G401 (cell line): ENCODE measurements at regions not wholly inside any gene's neighbourhood (a gene's known extent, or its start where the extent isn't known, plus 50 kb on each side); places are given as distances from the start of the nearest gene placed in this dataset.
A peak's percentile ranks its signal among the peaks of the same experiment; 100 is the strongest.

Experiments
- DNase-seq: peaks from one replicate; pipeline ENCODE4 v3.0.0-alpha.2; 2015; ENCODE audit warnings: low spot score
- in situ Hi-C: cut with HindIII; loops from 2 replicates; pipeline ENCODE4 v1.10.0; 2016; ENCODE audit warnings: low sequenced_read_pairs, mixed read lengths

DNA sequence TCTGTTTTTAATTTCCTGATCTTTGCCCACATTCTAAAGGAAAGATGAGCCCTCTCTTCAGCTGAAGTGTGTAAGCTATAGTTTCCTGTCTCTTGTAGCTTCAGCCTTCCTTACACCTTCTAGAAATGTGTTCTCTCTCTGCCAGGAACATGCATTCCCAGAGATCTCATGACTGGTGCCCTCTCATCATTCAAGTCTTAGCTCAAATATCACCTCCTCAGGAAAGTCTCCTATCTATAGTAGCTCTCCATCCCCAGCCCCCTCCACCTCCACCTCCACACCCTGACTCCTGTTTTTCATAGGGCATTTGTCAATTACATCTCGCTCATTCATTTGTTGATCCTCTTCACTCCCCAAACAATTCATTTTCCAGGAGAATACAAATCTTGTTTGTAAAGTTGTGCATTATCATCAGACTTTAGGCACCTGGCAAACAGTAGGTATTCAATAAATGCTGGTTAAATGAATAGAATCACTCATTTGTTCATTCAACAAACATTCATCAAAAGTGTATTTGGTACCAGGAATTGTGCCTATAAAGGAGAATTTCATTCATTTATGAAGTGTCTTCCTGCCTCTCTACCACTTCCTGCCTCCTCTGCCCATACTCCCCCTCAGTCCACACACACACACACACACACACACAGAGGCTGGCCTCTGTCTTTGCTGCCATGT is 160.3 kb downstream of the BBOX1 start:
- in situ Hi-C loops: no loop called here
- no peak for DNase-seq

DNA sequence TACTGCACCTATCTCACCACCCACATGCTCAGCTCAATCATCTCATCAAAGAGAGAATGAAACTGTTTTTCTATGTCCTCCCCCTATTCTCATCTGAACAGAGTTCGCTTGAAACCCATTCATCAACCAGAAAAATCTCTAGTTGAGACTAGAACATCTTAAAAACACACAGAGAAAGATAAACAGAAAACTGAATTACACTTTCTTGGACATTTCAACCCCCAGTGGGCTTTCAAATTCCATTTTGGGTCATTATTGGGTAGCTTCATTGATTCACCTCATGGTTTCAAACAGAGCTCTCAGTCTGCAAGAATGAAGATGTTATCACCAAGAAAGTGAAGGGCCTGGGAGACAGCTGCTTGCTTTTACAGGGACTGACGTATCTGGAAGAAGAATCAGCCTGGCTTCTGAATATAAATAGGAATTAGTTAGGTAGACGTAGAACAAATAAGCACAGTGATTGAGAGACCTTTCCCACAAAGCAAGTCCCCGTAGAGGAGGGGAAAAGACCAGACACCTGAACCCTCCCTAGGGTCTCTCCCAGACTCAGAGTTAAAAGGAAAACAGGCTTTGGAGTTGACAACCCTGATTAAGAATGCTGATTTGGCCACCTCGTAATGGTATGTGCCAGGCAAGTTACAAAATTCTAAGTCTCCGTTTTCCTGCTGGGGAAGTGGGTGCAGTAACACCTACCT is 155.7 kb downstream of the BBOX1 start:
- DNase-seq: no peak
- in situ Hi-C loops: no loop called here

DNA sequence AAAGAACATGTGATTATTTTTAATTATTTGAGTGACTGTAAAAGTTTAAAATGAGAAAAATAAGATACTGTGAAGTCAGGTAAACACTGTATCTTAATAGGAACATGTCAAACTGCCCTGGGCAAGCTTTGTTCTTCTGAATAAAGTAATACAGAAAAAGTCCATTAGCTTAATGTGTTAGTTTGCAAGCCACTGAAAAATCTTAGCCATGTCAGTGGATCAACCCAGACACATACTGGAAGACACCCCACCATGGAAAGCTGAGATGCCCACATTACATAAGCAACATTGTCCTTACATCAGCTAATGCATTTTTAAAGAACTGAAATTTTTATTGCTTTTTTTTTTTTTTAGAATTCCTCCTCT is 155.2 kb downstream of the BBOX1 start:
- in situ Hi-C loops: no loop called here
- no peak for DNase-seq

DNA sequence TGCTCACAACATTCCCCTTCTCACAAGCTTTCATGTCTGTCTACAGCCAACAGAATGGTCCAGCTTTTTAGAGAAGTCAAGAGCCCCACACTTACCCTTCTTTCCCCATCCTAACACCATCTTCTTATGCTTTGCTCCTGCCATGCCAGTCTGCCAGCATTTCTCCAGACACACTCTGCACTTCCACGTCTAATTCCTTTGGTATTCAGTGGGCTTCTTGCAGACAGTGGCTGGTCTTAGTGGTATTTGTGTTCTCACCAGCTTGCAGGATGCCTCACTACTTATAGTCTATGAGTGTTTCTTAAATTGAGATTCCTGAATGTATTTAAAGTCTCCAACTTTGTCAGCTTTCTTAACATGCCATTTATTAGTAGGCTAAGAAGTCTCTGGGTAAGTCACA is 154.4 kb downstream of the BBOX1 start:
- DNase-seq: no peak
- in situ Hi-C loops: no loop called here

DNA sequence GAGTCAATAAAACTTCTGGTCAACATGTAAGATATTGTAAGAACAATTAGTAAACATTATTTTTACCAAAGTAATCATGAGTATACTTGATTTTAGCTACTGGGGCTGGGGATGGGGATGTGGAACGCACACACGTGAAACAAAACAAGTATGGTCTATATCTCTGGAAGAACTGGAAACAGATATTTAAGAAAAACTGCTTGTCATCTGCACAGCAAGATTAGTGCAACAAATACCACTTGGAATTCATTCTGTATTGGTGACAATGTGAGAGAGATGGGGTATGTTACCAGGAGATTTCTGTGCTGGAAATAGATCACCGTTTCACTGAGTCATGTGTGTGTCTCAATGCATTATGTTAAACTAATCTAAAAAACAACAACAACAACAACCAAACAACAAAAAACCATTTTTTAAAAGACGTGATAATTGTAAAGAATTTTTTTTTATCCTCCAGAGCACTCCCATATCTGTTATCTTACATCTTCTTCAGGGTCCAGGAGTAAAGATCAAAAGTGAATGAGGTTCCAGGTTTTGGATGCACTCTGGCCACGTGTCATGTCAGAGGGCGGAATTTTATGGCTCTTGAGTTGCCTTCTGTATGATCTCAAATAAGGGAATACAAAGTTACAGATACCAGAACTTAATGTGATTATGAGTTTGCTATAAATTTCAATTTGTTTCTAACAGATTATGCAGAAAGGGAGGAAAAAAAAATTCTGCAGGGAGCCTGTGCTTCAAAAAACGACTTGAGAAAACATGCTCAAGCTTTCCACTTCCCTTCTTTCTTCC is 153.0 kb downstream of the BBOX1 start:
- in situ Hi-C loops: no loop called here
- DNase-seq: no peak

DNA sequence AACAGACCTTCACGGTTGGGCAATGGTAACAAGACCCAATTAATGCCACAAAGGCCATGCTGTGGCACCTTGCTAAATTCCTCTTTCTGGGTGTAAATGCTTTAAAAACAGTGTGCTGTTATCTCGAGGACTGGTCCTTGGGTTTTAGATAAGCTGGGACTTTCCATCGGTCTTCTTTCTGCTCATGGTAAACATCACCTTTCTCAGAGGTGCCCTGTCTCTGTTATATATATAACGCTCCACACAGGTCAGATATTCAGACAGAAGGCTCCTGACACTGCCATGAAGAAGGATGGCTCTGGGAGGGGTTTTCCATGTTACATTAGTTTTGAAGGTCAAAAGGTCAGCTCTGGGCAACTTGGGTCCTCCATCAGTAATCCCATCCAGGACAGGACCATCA is 151.6 kb downstream of the BBOX1 start:
- DNase-seq: no peak
- in situ Hi-C loops: no loop called here

DNA sequence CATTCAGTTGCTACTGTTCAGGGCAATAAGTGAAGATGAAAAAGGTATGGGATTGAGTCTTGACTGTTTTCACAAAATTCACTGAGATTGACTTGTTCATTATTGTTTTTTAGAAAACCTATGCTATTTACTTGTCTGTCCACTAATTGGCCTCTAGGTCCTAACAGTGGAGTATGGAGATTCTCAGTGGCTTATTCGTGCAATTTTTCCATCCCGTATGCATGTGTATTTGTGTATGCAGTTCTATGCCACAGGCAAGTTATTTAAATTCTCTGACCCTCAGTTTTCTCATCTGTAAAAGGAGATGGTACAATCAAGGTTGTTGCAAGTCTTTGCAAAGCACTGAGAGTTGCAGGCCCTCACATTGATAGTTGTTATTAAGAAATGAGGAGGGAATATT is 151.0 kb downstream of the BBOX1 start:
- DNase-seq: no peak
- in situ Hi-C loops: no loop called here

DNA sequence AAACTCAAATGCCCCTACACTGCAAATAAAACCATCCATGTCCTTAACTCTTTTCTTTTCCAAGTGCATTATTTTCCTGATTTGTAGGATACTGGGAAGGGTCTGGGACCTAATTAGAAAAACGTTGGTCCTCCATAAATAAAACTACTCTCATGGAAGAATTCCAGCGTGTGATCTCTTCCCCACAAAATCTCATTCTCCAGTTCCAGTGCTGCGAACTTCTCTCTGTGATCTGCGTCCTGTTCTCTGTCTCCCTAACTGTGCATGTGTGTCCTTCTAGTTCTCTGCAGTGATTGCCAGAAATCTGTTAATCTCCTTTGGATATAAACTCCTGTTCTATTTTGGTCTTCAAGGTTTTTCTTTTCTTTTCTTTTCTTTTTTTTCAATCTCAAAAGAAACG is 148.1 kb downstream of the BBOX1 start:
- DNase-seq: no peak
- in situ Hi-C loops: no loop called here

DNA sequence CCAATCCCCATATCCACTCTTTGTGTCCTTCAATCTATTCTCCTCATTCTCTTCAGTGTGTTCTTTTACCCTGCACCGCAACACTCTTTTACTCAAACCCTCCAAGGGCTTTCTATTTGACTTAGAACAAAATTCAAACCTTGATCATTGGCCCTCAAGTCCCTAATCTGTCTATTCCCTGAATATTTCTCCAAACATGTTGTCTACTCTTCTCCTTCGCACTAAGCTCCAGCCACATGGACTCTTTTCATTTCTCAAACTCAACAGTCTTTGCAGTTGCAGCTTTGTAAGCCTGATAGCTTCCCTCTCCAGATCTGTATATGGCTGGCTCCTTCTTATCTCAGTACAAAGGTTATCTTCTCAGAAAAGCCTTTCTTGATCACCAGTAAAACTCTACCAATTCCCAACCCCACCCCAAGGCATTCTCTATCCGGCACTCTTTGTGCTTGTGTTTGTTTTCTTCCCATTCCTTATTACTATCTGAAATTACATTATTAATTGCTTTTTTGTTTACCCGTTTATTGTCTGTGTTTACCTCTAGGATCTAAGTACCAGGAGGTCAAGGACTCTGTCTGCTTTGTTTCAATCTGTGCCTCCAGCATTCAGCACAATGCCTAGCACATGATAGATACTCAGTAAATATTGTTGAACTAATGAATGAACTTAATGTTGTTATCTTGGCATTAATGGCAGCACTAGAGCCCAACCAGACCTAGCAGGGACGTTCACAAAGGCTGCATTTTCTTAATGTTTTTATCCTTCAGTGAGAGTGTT is 147.4 kb downstream of the BBOX1 start:
- in situ Hi-C loops: no loop called here
- DNase-seq: no peak

DNA sequence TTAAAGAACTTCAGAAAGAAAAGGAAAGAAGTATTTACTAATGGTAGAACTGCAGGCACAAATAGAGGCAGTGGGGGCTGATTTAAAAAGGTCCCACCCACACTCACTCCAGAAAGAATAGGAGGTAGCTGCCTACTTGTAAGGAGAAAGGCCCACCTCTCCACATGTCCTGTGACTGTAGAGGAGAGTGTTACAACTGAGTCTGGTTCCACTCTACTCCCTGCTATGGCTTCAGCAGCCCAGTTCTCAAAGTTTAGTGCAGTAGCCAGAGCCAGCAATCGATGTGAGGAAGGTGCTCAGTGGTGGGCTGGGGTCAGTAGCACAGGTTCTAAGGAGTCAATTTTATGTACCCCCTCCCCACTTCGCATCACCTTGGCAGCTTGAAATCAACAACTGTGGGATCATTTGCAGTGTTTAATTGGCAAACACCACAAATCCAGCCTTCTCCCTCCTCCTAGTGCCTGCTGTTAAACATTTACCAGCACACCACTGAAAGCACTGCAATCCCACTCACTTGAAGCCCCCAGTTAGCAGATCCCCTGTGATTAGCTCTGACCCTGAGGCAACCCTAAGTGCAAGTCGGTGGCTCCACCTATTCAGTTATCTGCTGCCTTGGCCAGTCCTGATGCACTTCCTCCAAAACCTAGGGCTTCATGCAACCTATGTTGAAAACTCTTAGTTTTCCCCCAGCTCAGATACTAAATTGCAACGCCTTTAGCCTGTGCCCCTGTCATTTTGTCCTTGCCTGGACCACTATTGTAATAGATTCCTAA is 146.6 kb downstream of the BBOX1 start:
- in situ Hi-C loops: no loop called here
- DNase-seq: no peak

DNA sequence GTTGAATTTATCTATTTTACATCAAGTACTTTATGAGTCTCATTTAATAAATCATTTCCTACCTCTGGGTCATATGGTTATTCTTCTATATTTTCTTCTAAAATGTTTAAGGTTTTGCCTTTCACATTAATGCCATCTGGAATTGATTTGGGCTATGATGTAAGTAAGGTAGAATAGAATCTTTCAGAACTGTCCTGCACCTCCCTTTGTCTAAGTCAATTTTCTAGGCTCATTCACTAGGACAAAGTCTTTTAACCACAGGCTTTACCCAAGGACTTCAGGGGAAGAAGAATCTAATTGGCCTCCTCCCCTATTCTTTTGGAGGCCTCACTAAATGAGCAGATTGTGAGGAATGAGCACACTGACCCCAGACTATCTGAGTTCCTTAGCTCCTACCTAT is 146.0 kb downstream of the BBOX1 start:
- in situ Hi-C loops: no loop called here
- DNase-seq: no peak

DNA sequence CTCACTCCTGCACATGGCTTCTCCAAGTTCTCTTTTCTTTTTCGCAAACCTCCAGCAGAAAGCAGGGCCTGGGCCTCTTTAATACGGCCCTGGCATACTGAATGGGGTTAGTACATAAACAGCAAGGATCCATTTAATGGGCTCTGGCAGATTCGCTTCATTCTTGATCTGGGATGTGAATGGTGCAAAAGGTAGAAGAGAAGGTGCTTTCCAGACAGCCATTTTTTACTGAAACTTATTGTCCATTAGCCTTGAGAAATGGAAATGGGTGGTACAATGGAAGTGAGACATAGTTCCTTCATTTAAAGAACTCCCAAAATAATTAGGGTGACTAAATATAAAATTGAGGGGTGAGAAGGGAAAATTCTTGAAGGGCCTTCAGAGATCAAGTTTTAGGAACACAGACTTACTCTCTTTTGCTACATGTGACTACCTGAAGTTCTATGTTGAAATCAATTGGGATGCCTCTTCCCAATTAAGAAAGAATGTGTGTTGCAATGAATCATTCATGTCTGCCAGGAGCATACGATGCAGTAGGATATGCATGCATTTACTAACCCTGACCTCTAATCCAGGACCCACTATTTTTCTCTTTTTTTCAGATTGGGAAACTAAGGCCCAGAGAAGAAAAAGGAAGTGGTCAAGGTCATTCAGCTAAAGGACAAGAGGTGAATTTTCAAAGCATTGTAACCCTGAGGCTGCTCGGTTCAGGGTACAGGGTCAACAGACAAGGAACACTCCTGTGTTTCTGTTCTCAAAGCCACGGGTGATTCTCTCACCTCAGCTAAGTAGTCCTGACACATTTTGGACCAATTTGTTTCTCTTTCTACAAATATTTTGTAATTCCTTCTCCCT is 144.1 kb downstream of the BBOX1 start:
- no peak for DNase-seq

DNA sequence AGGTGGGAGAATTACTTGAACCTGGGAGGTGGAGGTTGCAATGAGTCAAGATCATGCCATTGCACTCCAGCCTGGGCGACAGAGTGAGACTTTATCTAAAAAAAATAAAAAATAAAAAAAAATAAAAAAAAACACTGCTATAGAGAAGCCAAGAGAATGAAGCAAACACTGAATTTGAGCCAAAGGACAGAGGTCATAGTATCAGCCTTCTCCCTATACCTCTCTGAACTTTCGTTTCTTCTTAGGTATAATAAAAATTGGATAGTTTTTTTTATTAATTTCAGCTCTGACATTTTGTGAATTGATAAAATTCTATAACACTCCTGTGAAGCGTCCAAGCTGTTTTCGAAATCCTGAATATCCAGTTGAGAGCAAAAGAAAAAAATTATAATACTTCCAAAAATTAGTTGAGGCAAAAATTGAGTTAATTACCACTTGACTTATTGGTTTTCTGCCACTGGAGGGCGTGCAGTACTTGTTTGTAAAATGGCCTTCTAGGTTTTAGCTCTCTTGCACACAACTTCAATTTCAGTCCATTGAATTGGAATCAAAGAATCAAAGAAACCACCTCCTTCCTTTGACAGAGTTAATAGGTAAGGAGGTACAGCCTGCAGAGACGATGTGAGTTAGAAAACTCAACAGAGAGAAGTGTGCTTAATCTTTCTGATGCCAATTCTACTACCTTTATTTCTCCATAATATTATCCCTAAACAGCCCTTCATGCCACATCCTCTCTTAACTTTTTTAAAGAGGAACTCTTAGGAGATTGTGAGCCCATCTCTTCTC is 143.2 kb downstream of the BBOX1 start:
- DNase-seq: peak; percentile 82
- in situ Hi-C loops: no loop called here

More for the DNA sequence above, 144.1 kb downstream of the BBOX1 start:
- in situ Hi-C loops: no loop called here

DNA sequence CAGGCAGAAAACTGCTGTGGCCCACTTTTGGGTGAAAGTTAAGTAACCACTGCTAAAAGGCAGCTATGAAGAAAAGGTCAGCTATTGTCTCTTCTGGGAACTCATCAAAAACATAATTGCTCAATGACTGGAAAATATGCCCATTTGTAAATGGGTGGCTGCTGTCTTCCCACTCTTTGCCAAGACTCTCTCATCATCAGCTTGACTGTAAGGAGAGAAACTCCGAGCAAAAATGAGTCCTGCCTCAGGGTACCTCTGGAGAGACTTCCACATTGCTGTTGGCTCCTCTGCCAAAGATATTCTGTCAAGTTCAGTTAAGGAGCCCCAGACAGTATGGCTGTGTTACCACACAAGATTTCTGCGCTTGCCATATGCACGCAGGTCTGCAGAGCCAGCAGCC is 138.7 kb downstream of the BBOX1 start:
- in situ Hi-C loops: no loop called here

DNA sequence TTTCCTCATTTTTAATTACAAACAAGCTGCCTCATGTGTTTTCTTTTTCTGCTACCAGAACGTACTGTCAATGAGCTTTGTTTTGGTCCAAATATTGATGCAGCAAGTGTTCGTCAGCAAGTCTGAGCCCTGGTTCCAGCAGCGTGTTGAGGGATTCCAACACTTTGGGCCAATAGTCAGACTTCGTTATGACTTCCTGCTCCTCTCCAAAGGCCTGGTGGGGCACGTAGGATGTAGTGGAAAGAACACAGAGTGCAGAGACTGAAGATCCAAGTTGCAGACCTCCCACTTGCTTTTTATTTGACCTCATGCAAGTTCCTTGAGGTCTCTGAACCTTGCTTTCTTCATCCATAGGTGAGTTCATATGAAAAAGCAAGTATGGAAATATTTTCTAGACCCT is 138.2 kb downstream of the BBOX1 start:
- in situ Hi-C loops: no loop called here
- no peak for DNase-seq

More for the DNA sequence above, 138.7 kb downstream of the BBOX1 start:
- no peak for DNase-seq
